ENCODE measurements at regions not wholly inside any gene's neighbourhood (a gene's known extent, or its start where the extent isn't known, plus 50 kb on each side); places are given as distances from the start of the nearest gene placed in this dataset.
A peak's percentile ranks its signal among the peaks of the same experiment; 100 is the strongest.
"Not testable (repeated sequence)": the region's sequence is repeated elsewhere in the genome, so short reads cannot be mapped to it uniquely, and the experiment has no call there.

- Mint-ChIP-seq H3K4me3 (no peak overlapping the region), H3K4me1 (ENCODE audit: low read depth) (no peaks in the 10 kb centered on the region), H3K9me3 (peaks cover 14% of the 10 kb centered on the region), H3K27ac (no peak overlapping the region), H3K27me3 (ENCODE audit: insufficient read depth) (peaks cover 7% of the 10 kb centered on the region), H3K36me3 (ENCODE audit: low read depth) (no peaks in the 10 kb centered on the region)
- no peak for DNase-seq
- TF ChIP-seq CTCF (IDR thresholded peaks at IDR 0.05) = no peak
Observed at GRCh38 chr2:584863-585823, 92.1 kb downstream of the TMEM18 start.

- no peaks in the 10 kb centered on the region for H3K4me1 Mint-ChIP-seq (ENCODE audit: low read depth)
- H3K9me3 Mint-ChIP-seq = peaks cover 15% of the 10 kb centered on the region
- no peak overlapping the region for H3K27ac Mint-ChIP-seq
- TF ChIP-seq CTCF (IDR thresholded peaks at IDR 0.05) = peak; percentile 11; the same call in 1 of the 2 replicates
- H3K27me3 Mint-ChIP-seq (ENCODE audit: insufficient read depth) = peaks cover 7% of the 10 kb centered on the region
- H3K4me3 Mint-ChIP-seq = no peak overlapping the region
- no peaks in the 10 kb centered on the region for H3K36me3 Mint-ChIP-seq (ENCODE audit: low read depth)
- DNase-seq = no peak
Observed at GRCh38 chr2:583666-584065, 93.5 kb downstream of the TMEM18 start.

GRCh38 chr2:582792-583528, 94.2 kb downstream of the TMEM18 start:
- Mint-ChIP-seq H3K36me3 (ENCODE audit: low read depth) (no peaks in the 10 kb centered on the region), H3K9me3 (peaks cover 12% of the 10 kb centered on the region)

GRCh38 chr2:582289-582688, 94.9 kb downstream of the TMEM18 start:
- peaks cover 12% of the 10 kb centered on the region for H3K9me3 Mint-ChIP-seq
- not testable (repeated sequence) for H3K27ac Mint-ChIP-seq; H3K27me3 Mint-ChIP-seq (ENCODE audit: insufficient read depth); DNase-seq; H3K4me3 Mint-ChIP-seq; H3K4me1 Mint-ChIP-seq (ENCODE audit: low read depth); H3K36me3 Mint-ChIP-seq (ENCODE audit: low read depth)

More at GRCh38 chr2:582792-583528, 94.2 kb downstream of the TMEM18 start:
- Mint-ChIP-seq H3K27me3 (ENCODE audit: insufficient read depth) (peaks cover 7% of the 10 kb centered on the region), H3K4me3 (no peak overlapping the region), H3K27ac (no peak overlapping the region), H3K4me1 (ENCODE audit: low read depth) (no peaks in the 10 kb centered on the region)
- no peak for DNase-seq
- TF ChIP-seq CTCF (IDR thresholded peaks at IDR 0.05) = no peak

GRCh38 chr2:579961-580360, 97.2 kb downstream of the TMEM18 start:
- no peak overlapping the region for H3K4me3 Mint-ChIP-seq
- H3K36me3 Mint-ChIP-seq (ENCODE audit: low read depth) = no peaks in the 10 kb centered on the region
- no peak for TF ChIP-seq CTCF (IDR thresholded peaks at IDR 0.05)

More at GRCh38 chr2:579961-580360, 97.2 kb downstream of the TMEM18 start:
- no peak overlapping the region for H3K27ac Mint-ChIP-seq
- no peak for DNase-seq
- H3K9me3 Mint-ChIP-seq = peaks cover 16% of the 10 kb centered on the region
- no peaks in the 10 kb centered on the region for H3K4me1 Mint-ChIP-seq (ENCODE audit: low read depth)
- H3K27me3 Mint-ChIP-seq (ENCODE audit: insufficient read depth) = peaks cover 7% of the 10 kb centered on the region

Measured in HFFc6 (cell line).